ENCODE measurements at regions not wholly inside any gene's neighbourhood (a gene's known extent, or its start where the extent isn't known, plus 50 kb on each side); places are given as distances from the start of the nearest gene placed in this dataset.

GRCh38 chr5:133741396-133741795, 129.1 kb upstream of the FSTL4 start:
- DNase-seq (ENCODE audit: low read depth in 2 of 2) = no peak

GRCh38 chr5:133739181-133739780, 126.9 kb upstream of the FSTL4 start:
- no peak for DNase-seq (ENCODE audit: low read depth in 2 of 2)

GRCh38 chr5:133738271-133738670, 125.9 kb upstream of the FSTL4 start:
- DNase-seq (ENCODE audit: low read depth in 2 of 2) = no peak

- DNase-seq (ENCODE audit: low read depth in 2 of 2) = no peak
These were observed 124.2 kb upstream of the FSTL4 start for GRCh38 chr5:133736512-133736911.

GRCh38 chr5:133735346-133735745, 123.0 kb upstream of the FSTL4 start:
- DNase-seq (ENCODE audit: low read depth in 2 of 2) = no peak

GRCh38 chr5:133734916-133735315, 122.6 kb upstream of the FSTL4 start:
- DNase-seq (ENCODE audit: low read depth in 2 of 2) = no peak

GRCh38 chr5:133732536-133732935, 120.2 kb upstream of the FSTL4 start:
- no peak for DNase-seq (ENCODE audit: low read depth in 2 of 2)

- no peak for DNase-seq (ENCODE audit: low read depth in 2 of 2)
These were observed 119.6 kb upstream of the FSTL4 start for GRCh38 chr5:133731951-133732350.

GRCh38 chr5:133730866-133731265, 118.5 kb upstream of the FSTL4 start:
- DNase-seq (ENCODE audit: low read depth in 2 of 2) = no peak

GRCh38 chr5:133730346-133730745, 118.0 kb upstream of the FSTL4 start:
- DNase-seq (ENCODE audit: low read depth in 2 of 2) = no peak

GRCh38 chr5:133729800-133730199, 117.5 kb upstream of the FSTL4 start:
- DNase-seq (ENCODE audit: low read depth in 2 of 2) = no peak

- no peak for DNase-seq (ENCODE audit: low read depth in 2 of 2)
These were observed 116.1 kb upstream of the FSTL4 start for GRCh38 chr5:133728475-133728874.

- no peak for DNase-seq (ENCODE audit: low read depth in 2 of 2)
These were observed 115.3 kb upstream of the FSTL4 start for GRCh38 chr5:133727636-133728035.

GRCh38 chr5:133723651-133724366, 111.5 kb upstream of the FSTL4 start:
- DNase-seq (ENCODE audit: low read depth in 2 of 2) = no peak

- no peak for DNase-seq (ENCODE audit: low read depth in 2 of 2)
These were observed 110.8 kb upstream of the FSTL4 start for GRCh38 chr5:133723126-133723525.

- no peak for DNase-seq (ENCODE audit: low read depth in 2 of 2)
These were observed 109.0 kb upstream of the FSTL4 start for GRCh38 chr5:133721365-133721764.

- DNase-seq (ENCODE audit: low read depth in 2 of 2) = no peak
These were observed 106.1 kb upstream of the FSTL4 start for GRCh38 chr5:133718457-133718856.

GRCh38 chr5:133716532-133717183, 104.3 kb upstream of the FSTL4 start:
- no peak for DNase-seq (ENCODE audit: low read depth in 2 of 2)

GRCh38 chr5:133715616-133716015, 103.3 kb upstream of the FSTL4 start:
- no peak for DNase-seq (ENCODE audit: low read depth in 2 of 2)

- DNase-seq (ENCODE audit: low read depth in 2 of 2) = no peak
These were observed 102.9 kb upstream of the FSTL4 start for GRCh38 chr5:133715216-133715615.

GRCh38 chr5:133714161-133714915, 102.0 kb upstream of the FSTL4 start:
- no peak for DNase-seq (ENCODE audit: low read depth in 2 of 2)

- no peak for DNase-seq (ENCODE audit: low read depth in 2 of 2)
These were observed 101.4 kb upstream of the FSTL4 start for GRCh38 chr5:133713751-133714150.

Measured in stimulated activated CD4-positive, alpha-beta T cell treated with anti-CD3 and anti-CD28 coated beads, Interleukin-15, amount 100 ng/mL, for 48 hours (primary cell).